ENCODE measurements at regions not wholly inside any gene's neighbourhood (a gene's known extent, or its start where the extent isn't known, plus 50 kb on each side); places are given as distances from the start of the nearest gene placed in this dataset.

DNA sequence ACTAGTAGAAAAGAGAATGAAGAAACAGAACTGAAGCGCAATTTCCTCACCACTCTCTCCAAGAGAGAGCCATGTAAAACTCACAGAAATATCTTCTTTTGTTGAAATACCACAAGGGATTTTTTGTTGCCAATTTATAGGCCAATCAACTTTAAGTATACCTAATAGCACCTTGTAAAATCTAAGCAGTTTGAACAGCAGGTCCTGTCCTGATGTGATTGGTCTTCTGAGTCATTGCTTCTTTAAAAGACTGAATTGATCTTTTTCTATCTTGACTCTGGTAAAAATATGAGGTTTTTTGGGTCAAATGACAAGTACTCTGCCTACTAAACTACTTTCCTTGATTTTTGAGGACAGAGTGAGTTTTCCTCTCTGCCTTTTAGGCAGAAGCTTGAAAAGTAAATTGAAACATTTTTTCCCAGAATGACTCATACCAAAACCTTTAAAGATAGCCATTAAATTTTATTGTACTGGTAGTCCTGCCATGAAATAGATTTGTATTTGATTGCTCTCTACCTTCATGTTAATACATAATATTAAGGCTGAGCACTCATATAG is 343.9 kb upstream of the CBLB start:
- Histone ChIP-seq H3K4me2 (no peak overlapping the region), H3K27ac (no peak overlapping the region), H3K36me3 (no peaks in the 10 kb centered on the region), H3K9me3 (no peaks in the 10 kb centered on the region), H3K9ac (no peak overlapping the region), H3K27me3 (no peaks in the 10 kb centered on the region), H3K4me3 (no peak overlapping the region), H3K4me1 (peaks cover 8% of the 10 kb centered on the region), H4K20me1 (no peaks in the 10 kb centered on the region)
- no peak for TF ChIP-seq Cebpa-rat (IDR thresholded peaks at IDR 0.05)

GRCh38 chr3:106213954-106214353 is 345.1 kb upstream of the CBLB start:
- Histone ChIP-seq H3K27me3 (no peaks in the 10 kb centered on the region), H3K9ac (no peak overlapping the region)

GRCh38 chr3:106214641-106215040 is 345.8 kb upstream of the CBLB start:
- Histone ChIP-seq H3K27ac (no peak overlapping the region), H3K4me3 (no peak overlapping the region), H3K27me3 (no peaks in the 10 kb centered on the region), H3K4me2 (no peak overlapping the region), H3K9ac (no peak overlapping the region), H3K9me3 (peaks cover 7% of the 10 kb centered on the region; the same call in 1 of the 2 replicates), H4K20me1 (no peaks in the 10 kb centered on the region), H3K4me1 (no peaks in the 10 kb centered on the region), H3K36me3 (no peaks in the 10 kb centered on the region)
- TF ChIP-seq Cebpa-rat (IDR thresholded peaks at IDR 0.05): no peak

More at GRCh38 chr3:106213954-106214353, 345.1 kb upstream of the CBLB start:
- no peaks in the 10 kb centered on the region for H3K4me1 ChIP-seq
- H3K36me3 ChIP-seq: no peaks in the 10 kb centered on the region
- peaks cover 1% of the 10 kb centered on the region; the same call in 1 of the 2 replicates for H3K9me3 ChIP-seq
- TF ChIP-seq Cebpa-rat (IDR thresholded peaks at IDR 0.05): no peak
- no peaks in the 10 kb centered on the region for H4K20me1 ChIP-seq
- no peak overlapping the region for H3K4me2 ChIP-seq
- H3K4me3 ChIP-seq: no peak overlapping the region
- H3K27ac ChIP-seq: no peak overlapping the region

DNA sequence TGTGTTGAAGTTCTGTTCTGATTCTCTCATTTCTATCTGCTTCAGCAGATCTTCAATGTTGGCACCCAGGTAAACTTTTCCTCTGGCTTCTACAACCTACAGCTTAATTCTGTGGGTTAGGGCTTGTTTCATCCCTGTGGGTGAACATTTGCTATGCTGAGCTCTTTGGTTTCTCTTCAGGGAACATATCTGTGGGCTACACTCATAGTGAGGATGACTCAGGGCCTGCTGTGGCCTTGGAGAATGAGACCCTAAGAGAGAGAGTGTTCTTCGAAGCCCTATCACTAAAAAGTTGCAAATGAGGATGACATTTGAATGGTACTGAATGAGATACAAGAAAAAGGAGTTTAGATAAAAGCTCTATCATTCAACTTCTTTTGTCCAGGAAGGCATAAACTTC is 346.2 kb upstream of the CBLB start:
- no peak overlapping the region for H3K27ac ChIP-seq
- H3K4me1 ChIP-seq: no peaks in the 10 kb centered on the region
- H3K9me3 ChIP-seq: peaks cover 11% of the 10 kb centered on the region; the same call in 1 of the 2 replicates
- no peak overlapping the region for H3K9ac ChIP-seq
- no peak overlapping the region for H3K4me2 ChIP-seq
- no peak overlapping the region for H3K4me3 ChIP-seq
- H4K20me1 ChIP-seq: no peaks in the 10 kb centered on the region
- H3K36me3 ChIP-seq: no peaks in the 10 kb centered on the region
- no peaks in the 10 kb centered on the region for H3K27me3 ChIP-seq
- TF ChIP-seq Cebpa-rat (IDR thresholded peaks at IDR 0.05): no peak

DNA sequence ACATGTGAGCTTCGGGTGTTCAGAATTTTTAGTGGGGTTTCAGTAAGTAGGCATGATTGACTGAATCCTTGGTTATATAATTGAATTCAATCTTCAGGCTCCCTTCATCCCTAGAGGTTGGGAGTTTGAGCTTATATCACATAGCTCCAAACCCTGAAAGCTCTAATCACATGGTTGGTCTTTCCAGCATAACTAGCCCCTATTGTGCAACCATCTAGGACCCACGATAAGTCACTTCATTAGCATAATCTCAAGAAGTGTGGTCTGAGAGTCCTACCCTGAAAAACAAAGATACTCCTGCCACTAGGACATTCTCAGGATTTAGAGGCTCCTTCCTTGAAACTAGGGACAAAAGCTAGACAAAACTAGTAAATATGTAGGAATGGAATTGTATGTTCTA is 348.9 kb upstream of the CBLB start:
- no peak for TF ChIP-seq Cebpa-rat (IDR thresholded peaks at IDR 0.05)
- H3K4me1 ChIP-seq: no peaks in the 10 kb centered on the region
- no peak overlapping the region for H3K9ac ChIP-seq
- H3K4me2 ChIP-seq: no peak overlapping the region
- H4K20me1 ChIP-seq: no peaks in the 10 kb centered on the region
- no peaks in the 10 kb centered on the region for H3K36me3 ChIP-seq
- no peaks in the 10 kb centered on the region for H3K27me3 ChIP-seq
- H3K27ac ChIP-seq: no peak overlapping the region
- H3K4me3 ChIP-seq: no peak overlapping the region
- peaks cover 11% of the 10 kb centered on the region; the same call in 1 of the 2 replicates for H3K9me3 ChIP-seq

- Histone ChIP-seq H3K36me3 (no peaks in the 10 kb centered on the region), H3K4me1 (no peaks in the 10 kb centered on the region), H3K9ac (no peak overlapping the region), H3K27me3 (no peaks in the 10 kb centered on the region), H3K4me3 (no peak overlapping the region), H4K20me1 (no peaks in the 10 kb centered on the region), H3K27ac (no peak overlapping the region), H3K9me3 (no peaks in the 10 kb centered on the region), H3K4me2 (no peak overlapping the region)
- no peak for TF ChIP-seq Cebpa-rat (IDR thresholded peaks at IDR 0.05)
These were observed 358.3 kb upstream of the CBLB start for GRCh38 chr3:106227068-106227467.

DNA sequence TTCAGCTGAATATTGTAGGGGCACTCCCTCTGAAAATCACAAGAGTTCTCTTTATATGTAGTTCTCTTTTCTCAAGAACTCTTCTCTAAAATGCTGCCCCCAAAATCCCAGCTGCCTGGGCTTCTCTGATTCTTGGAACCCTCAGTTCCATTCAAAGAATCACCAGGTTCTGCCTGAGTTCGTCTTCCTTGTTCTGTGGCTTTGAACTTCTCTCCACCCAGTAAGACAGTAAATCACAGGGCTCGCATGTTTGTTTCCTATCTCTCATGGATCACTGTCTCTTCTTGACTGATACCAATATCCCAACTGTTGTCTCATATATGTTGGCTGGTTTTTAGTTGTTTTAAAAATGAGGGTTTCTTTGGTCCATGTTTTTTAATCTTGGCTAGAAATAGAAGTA is 359.5 kb upstream of the CBLB start:
- Histone ChIP-seq H3K4me3 (no peak overlapping the region), H3K4me2 (no peak overlapping the region), H4K20me1 (no peaks in the 10 kb centered on the region), H3K36me3 (no peaks in the 10 kb centered on the region), H3K27me3 (no peaks in the 10 kb centered on the region), H3K27ac (no peak overlapping the region), H3K9ac (no peak overlapping the region), H3K9me3 (no peaks in the 10 kb centered on the region), H3K4me1 (no peaks in the 10 kb centered on the region)
- no peak for TF ChIP-seq Cebpa-rat (IDR thresholded peaks at IDR 0.05)

GRCh38 chr3:106229495-106230278 is 360.9 kb upstream of the CBLB start:
- no peak overlapping the region for H3K9ac ChIP-seq
- H3K9me3 ChIP-seq: no peaks in the 10 kb centered on the region
- H3K36me3 ChIP-seq: no peaks in the 10 kb centered on the region
- H3K27me3 ChIP-seq: no peaks in the 10 kb centered on the region
- H4K20me1 ChIP-seq: no peaks in the 10 kb centered on the region
- no peak overlapping the region for H3K27ac ChIP-seq
- H3K4me2 ChIP-seq: no peak overlapping the region
- H3K4me3 ChIP-seq: no peak overlapping the region
- H3K4me1 ChIP-seq: no peaks in the 10 kb centered on the region
- TF ChIP-seq Cebpa-rat (IDR thresholded peaks at IDR 0.05): no peak

DNA sequence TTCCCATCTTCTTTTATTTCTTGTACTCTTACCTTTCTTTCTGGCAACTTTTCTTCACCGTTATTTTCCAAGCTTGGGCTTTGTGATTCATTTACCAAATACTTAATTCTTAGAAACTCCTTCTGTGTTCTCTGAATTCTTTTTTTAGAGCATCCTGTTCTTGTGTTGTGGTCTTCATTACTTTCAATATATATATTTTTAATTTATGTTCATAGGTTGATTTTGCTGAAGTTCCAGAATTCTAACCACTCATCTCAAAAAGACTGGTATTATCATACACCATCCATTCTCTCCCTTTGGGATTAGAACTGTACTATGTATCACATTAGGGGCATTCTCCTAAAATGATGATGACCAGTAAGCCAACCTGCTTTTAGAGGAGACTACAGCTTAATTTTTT is 362.3 kb upstream of the CBLB start:
- no peak overlapping the region for H3K4me3 ChIP-seq
- no peaks in the 10 kb centered on the region for H4K20me1 ChIP-seq
- H3K36me3 ChIP-seq: no peaks in the 10 kb centered on the region
- TF ChIP-seq Cebpa-rat (IDR thresholded peaks at IDR 0.05): no peak
- no peaks in the 10 kb centered on the region for H3K4me1 ChIP-seq
- H3K4me2 ChIP-seq: no peak overlapping the region
- H3K9ac ChIP-seq: no peak overlapping the region
- H3K9me3 ChIP-seq: no peaks in the 10 kb centered on the region
- H3K27me3 ChIP-seq: no peaks in the 10 kb centered on the region
- no peak overlapping the region for H3K27ac ChIP-seq

- Histone ChIP-seq H3K27ac (no peak overlapping the region), H3K4me1 (no peaks in the 10 kb centered on the region), H3K36me3 (no peaks in the 10 kb centered on the region), H3K4me3 (no peak overlapping the region), H3K27me3 (no peaks in the 10 kb centered on the region), H4K20me1 (no peaks in the 10 kb centered on the region), H3K9ac (no peak overlapping the region), H3K4me2 (no peak overlapping the region), H3K9me3 (peaks cover 7% of the 10 kb centered on the region)
- TF ChIP-seq Cebpa-rat (IDR thresholded peaks at IDR 0.05): no peak
These were observed 364.1 kb upstream of the CBLB start for GRCh38 chr3:106232956-106233355.

Data from BLaER1 (cell line).